Astrocyte (in vitro differentiated cells and primary cell): ENCODE measurements at regions not wholly inside any gene's neighbourhood (a gene's known extent, or its start where the extent isn't known, plus 50 kb on each side); places are given as distances from the start of the nearest gene placed in this dataset.

Source experiments
- DNase-seq: peaks from one replicate; pipeline ENCODE4 v3.0.0-alpha.2; 2010; ENCODE audit warnings: low read depth
- FAIRE-seq: peaks from 2 replicates; lab custom pipeline; 2011; peaks lifted over from hg19 to GRCh38; lab: Jason Lieb, UNC
- H2AFZ ChIP-seq: 2 replicates; pipeline ENCODE4 v1.6.0; 2012; ENCODE audit warnings: low read depth, low read length, inconsistent platforms
- H3K27ac ChIP-seq: 2 replicates; pipeline ENCODE4 v1.5.1; 2011; ENCODE audit warnings: low read depth, low read length, inconsistent platforms
- H3K27me3 ChIP-seq: 2 replicates; pipeline ENCODE4 v1.6.0; 2011; ENCODE audit warnings: low read length, inconsistent platforms; ENCODE audit not compliant: insufficient read depth
- H3K36me3 ChIP-seq: 2 replicates; pipeline ENCODE4 v1.5.1; 2011; ENCODE audit warnings: low read length, inconsistent platforms; ENCODE audit not compliant: insufficient read depth
- H3K4me1 ChIP-seq: 2 replicates; pipeline ENCODE4 v1.5.1; 2011; ENCODE audit warnings: low read length, inconsistent platforms; ENCODE audit not compliant: insufficient read depth
- H3K4me2 ChIP-seq: 2 replicates; pipeline ENCODE4 v1.6.0; 2012; ENCODE audit warnings: low read length, inconsistent platforms
- H3K4me3 ChIP-seq: 2 replicates; pipeline ENCODE4 v1.5.1; 2011; ENCODE audit warnings: low read depth, mild to moderate bottlenecking, low read length, inconsistent platforms; ENCODE audit not compliant: insufficient read depth
- H3K79me2 ChIP-seq: 2 replicates; pipeline ENCODE4 v1.6.0; 2012; ENCODE audit warnings: mild to moderate bottlenecking, low read length, inconsistent platforms; ENCODE audit not compliant: insufficient read depth
- H3K9ac ChIP-seq: 2 replicates; pipeline ENCODE4 v1.6.0; 2012; ENCODE audit warnings: mild to moderate bottlenecking, low read length, inconsistent platforms
- H3K9me3 ChIP-seq: 2 replicates; pipeline ENCODE4 v1.5.1; 2012; ENCODE audit warnings: low read depth, mild to moderate bottlenecking, low read length, inconsistent platforms; ENCODE audit not compliant: insufficient read depth
- H4K20me1 ChIP-seq: 2 replicates; pipeline ENCODE4 v1.6.0; 2012; ENCODE audit warnings: low read length, inconsistent platforms; ENCODE audit not compliant: insufficient read depth
- H3K27ac Mint-ChIP-seq: one replicate; pipeline ENCODE4 v1.8.0; 2021; ENCODE audit warnings: mild to moderate bottlenecking, mixed read lengths; ENCODE audit not compliant: unreplicated experiment
- H3K27me3 Mint-ChIP-seq: one replicate; pipeline ENCODE4 v1.8.0; 2021; ENCODE audit warnings: low read depth, mixed read lengths; ENCODE audit not compliant: unreplicated experiment
- H3K36me3 Mint-ChIP-seq: one replicate; pipeline ENCODE4 v1.8.0; 2021; ENCODE audit warnings: low read depth, mixed read lengths; ENCODE audit not compliant: unreplicated experiment
- H3K4me1 Mint-ChIP-seq: one replicate; pipeline ENCODE4 v1.8.0; 2021; ENCODE audit warnings: low read depth, mixed read lengths; ENCODE audit not compliant: unreplicated experiment
- H3K4me3 Mint-ChIP-seq: one replicate; pipeline ENCODE4 v1.8.0; 2021; ENCODE audit warnings: mild to moderate bottlenecking, moderate library complexity, mixed read lengths; ENCODE audit not compliant: unreplicated experiment
- H3K9me3 Mint-ChIP-seq: one replicate; pipeline ENCODE4 v1.8.0; 2021; ENCODE audit warnings: mild to moderate bottlenecking, mixed read lengths; ENCODE audit not compliant: unreplicated experiment
- EZH2 ChIP-seq: IDR thresholded peaks from 2 replicates; pipeline ENCODE4 v1.6.1; 2012; ENCODE audit warnings: mild to moderate bottlenecking, low read length, inconsistent platforms; ENCODE audit not compliant: insufficient read depth
- TF ChIP-seq, protein P1 (sequence below): IDR thresholded peaks from 2 replicates; pipeline ENCODE4 v1.5.1; 2011; ENCODE audit warnings: low read depth, mild to moderate bottlenecking, inconsistent platforms, low read length, moderate library complexity; ENCODE audit not compliant: insufficient read depth

DNA sequence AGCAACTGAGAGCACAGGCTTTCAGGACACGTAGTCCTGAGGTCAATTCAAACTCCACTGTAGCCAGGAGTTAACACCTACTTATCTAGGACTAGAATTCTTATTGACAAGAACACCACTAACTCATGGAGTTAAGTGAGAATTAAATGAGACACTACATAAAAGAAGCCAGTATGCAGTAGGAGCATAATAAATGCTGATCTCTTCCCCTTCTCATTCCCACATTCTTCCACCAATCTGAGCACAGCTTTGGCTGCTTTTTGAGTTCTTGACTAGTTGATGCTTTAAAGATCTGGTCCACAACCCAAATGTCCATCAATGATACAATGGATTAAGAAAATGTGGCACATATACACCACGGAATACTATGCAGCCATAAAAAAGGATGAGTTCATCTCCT is 55.2 kb downstream of the TTC32 start:
- H3K9me3 Mint-ChIP-seq, result peaks cover 6% of the 10 kb centered on the region
- H3K27ac Mint-ChIP-seq, result no peak overlapping the region
- Histone ChIP-seq H3K4me3 (no peak overlapping the region), H3K27me3 (peaks cover 3% of the 10 kb centered on the region), H2AFZ (no peak overlapping the region), H3K27ac (no peak overlapping the region), H3K9me3 (no peaks in the 10 kb centered on the region), H3K36me3 (no peaks in the 10 kb centered on the region), H4K20me1 (no peaks in the 10 kb centered on the region), H3K9ac (no peak overlapping the region), H3K79me2 (no peaks in the 10 kb centered on the region), H3K4me1 (no peaks in the 10 kb centered on the region), H3K4me2 (no peak overlapping the region)
- H3K4me1 Mint-ChIP-seq, result no peaks in the 10 kb centered on the region
- H3K36me3 Mint-ChIP-seq, result no peaks in the 10 kb centered on the region
- FAIRE-seq (no peak), DNase-seq (no peak)
- H3K4me3 Mint-ChIP-seq, result no peak overlapping the region
- H3K27me3 Mint-ChIP-seq, result peaks cover 34% of the 10 kb centered on the region
- TF ChIP-seq, protein P1, sequence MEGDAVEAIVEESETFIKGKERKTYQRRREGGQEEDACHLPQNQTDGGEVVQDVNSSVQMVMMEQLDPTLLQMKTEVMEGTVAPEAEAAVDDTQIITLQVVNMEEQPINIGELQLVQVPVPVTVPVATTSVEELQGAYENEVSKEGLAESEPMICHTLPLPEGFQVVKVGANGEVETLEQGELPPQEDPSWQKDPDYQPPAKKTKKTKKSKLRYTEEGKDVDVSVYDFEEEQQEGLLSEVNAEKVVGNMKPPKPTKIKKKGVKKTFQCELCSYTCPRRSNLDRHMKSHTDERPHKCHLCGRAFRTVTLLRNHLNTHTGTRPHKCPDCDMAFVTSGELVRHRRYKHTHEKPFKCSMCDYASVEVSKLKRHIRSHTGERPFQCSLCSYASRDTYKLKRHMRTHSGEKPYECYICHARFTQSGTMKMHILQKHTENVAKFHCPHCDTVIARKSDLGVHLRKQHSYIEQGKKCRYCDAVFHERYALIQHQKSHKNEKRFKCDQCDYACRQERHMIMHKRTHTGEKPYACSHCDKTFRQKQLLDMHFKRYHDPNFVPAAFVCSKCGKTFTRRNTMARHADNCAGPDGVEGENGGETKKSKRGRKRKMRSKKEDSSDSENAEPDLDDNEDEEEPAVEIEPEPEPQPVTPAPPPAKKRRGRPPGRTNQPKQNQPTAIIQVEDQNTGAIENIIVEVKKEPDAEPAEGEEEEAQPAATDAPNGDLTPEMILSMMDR, result no peak
- no peak for TF ChIP-seq EZH2

DNA sequence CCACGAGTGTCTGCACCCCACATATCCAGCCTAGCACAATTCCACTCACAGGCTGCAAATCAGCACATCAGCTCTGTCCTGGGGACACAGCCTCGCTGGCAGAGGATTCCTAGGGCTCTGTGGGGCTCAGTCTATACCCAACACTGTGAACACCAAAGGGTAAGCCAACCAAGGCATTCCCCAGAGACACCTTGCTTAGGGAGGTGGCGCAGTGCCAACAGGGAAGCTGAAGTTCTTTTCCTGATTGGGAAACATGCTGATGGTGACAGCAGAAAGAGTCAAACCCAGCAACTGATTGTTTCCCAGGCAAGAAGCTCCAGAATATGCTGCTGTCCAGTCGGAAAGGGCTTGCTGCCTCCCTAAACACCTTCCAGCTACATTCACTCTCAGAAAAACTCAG is 55.8 kb downstream of the TTC32 start:
- TF ChIP-seq EZH2, result no peak
- TF ChIP-seq, protein P1, result no peak
- Histone ChIP-seq H3K4me2 (no peak overlapping the region), H3K27me3 (peaks cover 3% of the 10 kb centered on the region), H3K36me3 (no peaks in the 10 kb centered on the region), H3K79me2 (no peaks in the 10 kb centered on the region), H3K9ac (no peak overlapping the region), H3K4me3 (no peak overlapping the region), H3K27ac (no peak overlapping the region), H3K9me3 (no peaks in the 10 kb centered on the region), H2AFZ (no peak overlapping the region), H3K4me1 (no peaks in the 10 kb centered on the region), H4K20me1 (no peaks in the 10 kb centered on the region)
- DNase-seq, result no peak
- peaks cover 34% of the 10 kb centered on the region for H3K27me3 Mint-ChIP-seq
- peaks cover 6% of the 10 kb centered on the region for H3K9me3 Mint-ChIP-seq
- no peak for FAIRE-seq
- no peaks in the 10 kb centered on the region for H3K4me1 Mint-ChIP-seq
- H3K36me3 Mint-ChIP-seq, result no peaks in the 10 kb centered on the region
- no peak overlapping the region for H3K27ac Mint-ChIP-seq
- H3K4me3 Mint-ChIP-seq, result no peak overlapping the region

DNA sequence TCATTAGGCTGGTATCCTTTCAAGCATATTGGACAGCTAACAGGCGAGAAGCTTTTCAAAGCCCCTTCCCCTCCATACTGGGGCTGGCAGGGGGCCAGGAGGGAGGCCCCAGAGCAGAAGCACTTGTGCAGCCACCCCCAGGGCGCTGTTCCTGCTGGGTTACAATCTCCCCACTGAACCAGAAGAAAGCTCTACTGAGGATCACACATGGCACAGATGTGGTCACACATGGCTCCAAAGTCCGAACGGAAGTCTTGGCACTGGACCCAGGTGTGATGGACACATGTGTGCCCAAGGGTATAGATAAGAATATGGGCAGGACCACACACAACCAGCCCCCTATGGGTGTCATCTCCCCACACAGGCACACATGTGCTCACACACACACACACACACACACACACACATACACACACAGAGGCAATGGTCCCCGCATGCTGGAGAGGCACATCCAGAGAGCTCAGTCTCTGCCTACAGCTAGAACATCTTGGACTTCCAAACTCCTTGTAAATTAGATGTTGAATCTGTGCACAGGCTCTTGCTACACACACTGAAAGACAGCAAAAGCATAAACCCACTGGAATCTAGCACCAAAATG is 56.4 kb downstream of the TTC32 start:
- TF ChIP-seq EZH2, result no peak
- TF ChIP-seq, protein P1, result no peak
- Mint-ChIP-seq H3K27me3 (peaks cover 32% of the 10 kb centered on the region), H3K4me3 (no peak overlapping the region), H3K36me3 (no peaks in the 10 kb centered on the region), H3K9me3 (peaks cover 6% of the 10 kb centered on the region), H3K27ac (no peak overlapping the region), H3K4me1 (no peaks in the 10 kb centered on the region)
- DNase-seq (no peak), FAIRE-seq (no peak)
- H3K9ac ChIP-seq, result no peak overlapping the region
- no peak overlapping the region for H3K4me3 ChIP-seq
- H3K9me3 ChIP-seq, result no peaks in the 10 kb centered on the region
- peaks cover 3% of the 10 kb centered on the region for H3K27me3 ChIP-seq
- no peaks in the 10 kb centered on the region for H4K20me1 ChIP-seq
- no peak overlapping the region for H3K4me2 ChIP-seq
- no peak overlapping the region for H3K27ac ChIP-seq
- no peak overlapping the region for H2AFZ ChIP-seq
- H3K4me1 ChIP-seq, result no peaks in the 10 kb centered on the region
- H3K36me3 ChIP-seq, result no peaks in the 10 kb centered on the region
- no peaks in the 10 kb centered on the region for H3K79me2 ChIP-seq
